ENCODE measurements at regions not wholly inside any gene's neighbourhood (a gene's known extent, or its start where the extent isn't known, plus 50 kb on each side); places are given as distances from the start of the nearest gene placed in this dataset.
A peak's percentile ranks its signal among the peaks of the same experiment; 100 is the strongest.

DNA sequence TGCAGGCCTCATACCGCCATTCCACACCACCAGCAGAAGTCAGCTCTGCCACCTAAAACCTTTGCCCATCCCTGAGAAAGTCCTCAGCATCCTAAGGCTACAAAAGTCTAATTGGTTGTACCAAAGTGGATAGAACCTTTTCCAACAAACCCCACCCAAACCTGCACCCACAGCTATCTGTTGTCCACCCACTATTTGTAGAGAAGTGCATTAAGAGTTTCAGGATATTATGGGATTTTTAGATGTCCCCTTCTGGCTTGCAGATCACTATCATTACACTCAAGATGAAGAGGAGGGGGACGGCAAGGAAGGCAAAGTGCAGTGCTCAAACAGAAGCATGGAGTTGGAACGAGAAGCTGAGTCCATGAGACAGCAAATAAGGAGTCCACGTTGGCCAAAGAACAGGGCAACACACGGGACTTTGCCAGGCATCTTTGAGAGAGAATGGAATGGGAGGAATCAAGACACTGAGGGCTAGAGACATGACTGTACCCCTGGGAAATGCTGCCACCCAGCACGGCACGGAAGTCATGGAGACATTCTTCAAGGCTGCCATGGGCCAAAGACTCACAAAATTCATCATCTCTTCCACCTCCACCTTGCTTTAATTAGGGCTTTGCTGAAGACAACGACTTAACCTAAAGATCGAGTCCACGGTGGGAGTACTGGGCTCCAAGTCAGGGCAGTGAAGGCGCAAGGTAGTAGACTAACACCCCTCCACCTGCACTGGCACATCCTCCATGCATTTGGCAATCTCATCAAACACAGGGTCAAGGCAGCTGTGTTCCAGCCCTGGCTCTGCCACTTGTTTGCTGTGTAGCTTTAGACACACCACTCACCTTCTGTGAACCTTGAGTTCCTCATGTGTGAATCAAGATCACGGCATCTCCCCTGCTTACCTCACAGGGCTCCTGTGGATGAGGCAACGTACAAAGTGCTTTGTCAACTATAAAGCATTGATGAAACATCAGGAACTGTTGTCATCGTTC, 112.9 kb upstream of the TMEM45B start:
- ATAC-seq (ENCODE audit: low FRiP score) (no peak), DNase-seq (ENCODE audit: low spot score) (no peak)
- TF ChIP-seq, protein P1, sequence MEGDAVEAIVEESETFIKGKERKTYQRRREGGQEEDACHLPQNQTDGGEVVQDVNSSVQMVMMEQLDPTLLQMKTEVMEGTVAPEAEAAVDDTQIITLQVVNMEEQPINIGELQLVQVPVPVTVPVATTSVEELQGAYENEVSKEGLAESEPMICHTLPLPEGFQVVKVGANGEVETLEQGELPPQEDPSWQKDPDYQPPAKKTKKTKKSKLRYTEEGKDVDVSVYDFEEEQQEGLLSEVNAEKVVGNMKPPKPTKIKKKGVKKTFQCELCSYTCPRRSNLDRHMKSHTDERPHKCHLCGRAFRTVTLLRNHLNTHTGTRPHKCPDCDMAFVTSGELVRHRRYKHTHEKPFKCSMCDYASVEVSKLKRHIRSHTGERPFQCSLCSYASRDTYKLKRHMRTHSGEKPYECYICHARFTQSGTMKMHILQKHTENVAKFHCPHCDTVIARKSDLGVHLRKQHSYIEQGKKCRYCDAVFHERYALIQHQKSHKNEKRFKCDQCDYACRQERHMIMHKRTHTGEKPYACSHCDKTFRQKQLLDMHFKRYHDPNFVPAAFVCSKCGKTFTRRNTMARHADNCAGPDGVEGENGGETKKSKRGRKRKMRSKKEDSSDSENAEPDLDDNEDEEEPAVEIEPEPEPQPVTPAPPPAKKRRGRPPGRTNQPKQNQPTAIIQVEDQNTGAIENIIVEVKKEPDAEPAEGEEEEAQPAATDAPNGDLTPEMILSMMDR (IDR thresholded peaks at IDR 0.05): no peak

DNA sequence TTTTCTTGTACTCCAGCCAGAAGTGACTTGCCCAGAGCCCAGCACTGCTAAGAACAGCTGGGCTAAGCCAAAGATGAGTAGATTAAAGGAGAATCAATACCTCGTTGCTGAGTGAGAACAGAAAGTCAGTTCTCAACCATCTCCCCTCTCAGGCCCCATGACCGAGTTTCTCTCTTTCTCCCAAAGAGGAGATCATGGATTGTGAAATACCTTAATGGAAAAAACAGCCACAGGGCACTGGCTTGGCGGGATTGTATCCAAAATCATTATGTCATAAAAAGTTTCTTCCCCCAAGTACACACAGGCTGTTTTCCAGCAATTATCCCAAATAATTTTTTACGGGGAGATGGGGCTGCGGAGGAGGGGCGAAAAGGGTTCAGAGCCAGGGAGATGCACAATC, 111.8 kb upstream of the TMEM45B start:
- ATAC-seq (ENCODE audit: low FRiP score): peak; percentile 60
- TF ChIP-seq, protein P1 (IDR thresholded peaks at IDR 0.05): no peak
- DNase-seq (ENCODE audit: low spot score): no peak

- no peak for ATAC-seq (ENCODE audit: low FRiP score)
- DNase-seq (ENCODE audit: low spot score): no peak
- TF ChIP-seq, protein P1 (IDR thresholded peaks at IDR 0.05): no peak
Observed at GRCh38 chr11:129704831-129705230, 110.8 kb upstream of the TMEM45B start.

- DNase-seq (ENCODE audit: low spot score) (no peak), ATAC-seq (ENCODE audit: low FRiP score) (no peak)
Observed at GRCh38 chr11:129705341-129705740, 110.3 kb upstream of the TMEM45B start.

DNA sequence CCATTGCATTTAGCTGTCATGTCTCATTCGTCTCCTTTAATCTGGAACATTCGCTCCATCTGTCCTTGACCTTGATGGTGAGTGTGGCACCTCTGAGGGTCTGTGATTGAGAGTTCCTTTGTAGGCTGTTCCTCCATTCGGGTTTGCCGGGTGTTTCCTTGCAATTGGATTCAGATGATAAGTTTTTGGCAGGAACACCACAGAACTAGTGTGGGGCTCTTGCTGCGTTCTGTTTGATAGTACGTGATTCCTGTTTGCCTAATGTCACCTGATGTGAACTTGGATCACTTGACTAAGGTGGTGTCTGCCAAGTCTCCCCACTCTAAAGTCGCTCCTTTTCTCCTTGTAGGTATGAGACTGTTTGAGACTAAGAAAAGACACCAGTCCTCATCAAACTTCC, 109.7 kb upstream of the TMEM45B start:
- ATAC-seq (ENCODE audit: low FRiP score): no peak
- no peak for DNase-seq (ENCODE audit: low spot score)
- TF ChIP-seq, protein P1 (IDR thresholded peaks at IDR 0.05): no peak

More at GRCh38 chr11:129705341-129705740, 110.3 kb upstream of the TMEM45B start:
- TF ChIP-seq, protein P1 (IDR thresholded peaks at IDR 0.05): no peak

- TF ChIP-seq, protein P1 (IDR thresholded peaks at IDR 0.05): no peak
- DNase-seq (ENCODE audit: low spot score): no peak
- no peak for ATAC-seq (ENCODE audit: low FRiP score)
Observed at GRCh38 chr11:129709801-129710398, 105.7 kb upstream of the TMEM45B start.

Measured in omental fat pad (tissue), 3 donors.